Neural cell (in vitro differentiated cells): ENCODE measurements at regions not wholly inside any gene's neighbourhood (a gene's known extent, or its start where the extent isn't known, plus 50 kb on each side); places are given as distances from the start of the nearest gene placed in this dataset.

Source experiments
- H2AFZ ChIP-seq: fragments of 200-600, 300-800 bp; sonication (generic), shearing (Covaris generic); 2 replicates; pipeline ENCODE4 v1.6.0; 2014; ENCODE audit warnings: low read depth, mild to moderate bottlenecking, antibody characterized with exemption, low read length, moderate library complexity
- H3F3A ChIP-seq: fragments of 200-600 bp; shearing (Covaris generic); 2 replicates; pipeline ENCODE4 v1.6.1; 2016; ENCODE audit warnings: mild to moderate bottlenecking, moderate library complexity, mixed read lengths, antibody characterized with exemption, low read length; ENCODE audit not compliant: insufficient read depth, poor library complexity, severe bottlenecking
- H3K27ac ChIP-seq: fragments of 200-600, 300-800 bp; sonication (generic), shearing (Covaris generic); 2 replicates; pipeline ENCODE4 v1.5.1; 2014; ENCODE audit warnings: mild to moderate bottlenecking, low read length, moderate library complexity
- H3K27me3 ChIP-seq: fragments of 300-800, 200-600 bp; sonication (generic), shearing (Covaris generic); 2 replicates; pipeline ENCODE4 v1.6.0; 2014; ENCODE audit warnings: mild to moderate bottlenecking, low read depth, low read length, moderate library complexity; ENCODE audit not compliant: insufficient read depth
- H3K36me3 ChIP-seq: fragments of 300-800, 200-600 bp; sonication (generic), shearing (Covaris generic); 2 replicates; pipeline ENCODE4 v1.5.1; 2014; ENCODE audit warnings: mild to moderate bottlenecking, antibody characterized with exemption, low read length, moderate library complexity; ENCODE audit not compliant: insufficient read depth
- H3K4me2 ChIP-seq: fragments of 300-800, 200-600 bp; sonication (generic), shearing (Covaris generic); 2 replicates; pipeline ENCODE4 v1.6.0; 2014; ENCODE audit warnings: mild to moderate bottlenecking, low read length
- H3K4me3 ChIP-seq: fragments of 300-800, 200-600 bp; sonication (generic), shearing (Covaris generic); 2 replicates; pipeline ENCODE4 v1.5.1; 2014; ENCODE audit warnings: mild to moderate bottlenecking, low read length, moderate library complexity
- H3K79me2 ChIP-seq: fragments of 200-600 bp; shearing (Covaris generic); replicated peaks from 2 replicates; pipeline ENCODE4 v1.6.0; 2014; ENCODE audit warnings: mild to moderate bottlenecking, low read length, moderate library complexity; ENCODE audit not compliant: insufficient read depth
- H3K9ac ChIP-seq: fragments of 300-800, 200-600 bp; sonication (generic), shearing (Covaris generic); 2 replicates; pipeline ENCODE4 v1.6.1; 2016; ENCODE audit warnings: mild to moderate bottlenecking, low read length, mixed read lengths
- H3K9me2 ChIP-seq: fragments of 200-600 bp; shearing (Covaris generic); 2 replicates; pipeline ENCODE4 v1.6.1; 2016; ENCODE audit warnings: mild to moderate bottlenecking, low read length, mixed read lengths; ENCODE audit not compliant: insufficient read depth
- H3K9me3 ChIP-seq: fragments of 200-600, 300-800 bp; sonication (generic), shearing (Covaris generic); 2 replicates; pipeline ENCODE4 v1.6.1; 2016; ENCODE audit warnings: mild to moderate bottlenecking, mixed run types, low read length, moderate library complexity, mixed read lengths
- H4K20me1 ChIP-seq: fragments of 200-600 bp; shearing (Covaris generic); 2 replicates; pipeline ENCODE4 v1.6.1; 2016; ENCODE audit warnings: mild to moderate bottlenecking, mixed run types; ENCODE audit not compliant: insufficient read depth
- CTCF ChIP-seq: fragments of 450-650 bp; IDR thresholded peaks from 2 replicates; pipeline ENCODE4 v1.5.1; 2014; ENCODE audit warnings: antibody characterized with exemption, mild to moderate bottlenecking, moderate library complexity; ENCODE audit not compliant: poor library complexity, severe bottlenecking
- EP300 ChIP-seq: fragments of 450-650 bp; conservative IDR thresholded peaks from 2 replicates; pipeline ENCODE4 v1.6.1; 2014; ENCODE audit warnings: antibody characterized with exemption, mild to moderate bottlenecking, moderate library complexity; ENCODE audit not compliant: poor library complexity, severe bottlenecking
- EZH2 ChIP-seq: fragments of 200-600, 300-800 bp; shearing (Covaris generic), sonication (generic); IDR thresholded peaks from 2 replicates; pipeline ENCODE4 v1.6.1; 2014; ENCODE audit warnings: antibody characterized with exemption, low read length, borderline replicate concordance, mild to moderate bottlenecking; ENCODE audit not compliant: insufficient read depth, poor library complexity, severe bottlenecking
- MXI1 ChIP-seq: fragments of 450-650 bp; conservative IDR thresholded peaks from 2 replicates; pipeline ENCODE4 v1.6.1; 2014; ENCODE audit warnings: antibody characterized with exemption, mild to moderate bottlenecking; ENCODE audit not compliant: poor library complexity, severe bottlenecking
- POLR2AphosphoS5 ChIP-seq: IDR thresholded peaks from 2 replicates; pipeline ENCODE4 v1.6.1; 2012
- RAD21 ChIP-seq: fragments of 450-650 bp; conservative IDR thresholded peaks from 2 replicates; pipeline ENCODE4 v1.6.1; 2014; ENCODE audit warnings: antibody characterized with exemption, mild to moderate bottlenecking, moderate library complexity
- REST ChIP-seq: IDR thresholded peaks from 2 replicates; pipeline ENCODE4 v1.6.1; 2012; ENCODE audit warnings: borderline replicate concordance
- SMC3 ChIP-seq: fragments of 450-650 bp; conservative IDR thresholded peaks from 2 replicates; pipeline ENCODE4 v1.6.1; 2014; ENCODE audit warnings: antibody characterized with exemption, mild to moderate bottlenecking, moderate library complexity; ENCODE audit not compliant: poor library complexity
- TAF1 ChIP-seq: IDR thresholded peaks from 2 replicates; pipeline ENCODE4 v1.6.1; 2012; ENCODE audit warnings: low read depth

GRCh38 chr10:118820326-118821116 lies 65.8 kb upstream of the CACUL1 start:
- TF ChIP-seq RAD21, result no peak
- no peak overlapping the region for H3K27ac ChIP-seq
- H3K36me3 ChIP-seq, result no peaks in the 10 kb centered on the region
- H3F3A ChIP-seq, result no peaks in the 10 kb centered on the region
- no peak overlapping the region for H2AFZ ChIP-seq
- no peaks in the 10 kb centered on the region for H3K79me2 ChIP-seq
- no peaks in the 10 kb centered on the region for H3K9me2 ChIP-seq
- no peak overlapping the region for H3K4me3 ChIP-seq
- no peak overlapping the region for H3K4me2 ChIP-seq
- no peaks in the 10 kb centered on the region for H4K20me1 ChIP-seq
- no peaks in the 10 kb centered on the region for H3K27me3 ChIP-seq
- no peaks in the 10 kb centered on the region for H3K9me3 ChIP-seq
- H3K9ac ChIP-seq, result no peak overlapping the region

- Histone ChIP-seq H3K9me2 (no peaks in the 10 kb centered on the region), H3K9me3 (no peaks in the 10 kb centered on the region), H3F3A (no peaks in the 10 kb centered on the region), H3K4me2 (no peak overlapping the region), H3K79me2 (no peaks in the 10 kb centered on the region), H2AFZ (no peak overlapping the region), H3K9ac (no peak overlapping the region), H3K36me3 (no peaks in the 10 kb centered on the region), H3K27me3 (no peaks in the 10 kb centered on the region), H3K4me3 (no peak overlapping the region), H4K20me1 (no peaks in the 10 kb centered on the region), H3K27ac (no peak overlapping the region)
- TF ChIP-seq RAD21, result no peak
- no peak for TF ChIP-seq TAF1
- no peak for TF ChIP-seq CTCF
- no peak for TF ChIP-seq MXI1
- no peak for TF ChIP-seq SMC3
- TF ChIP-seq EZH2, result no peak
- no peak for TF ChIP-seq REST
- no peak for TF ChIP-seq EP300
- no peak for TF ChIP-seq POLR2AphosphoS5
Observed at GRCh38 chr10:118823256-118823907, 68.6 kb upstream of the CACUL1 start.
